Stimulated activated naive CD8-positive, alpha-beta T cell treated with anti-CD3 and anti-CD28 coated beads, Interleukin-15, Interleukin-2, amounts not matched to agents 100 ng/mL and 50 ng/mL, for 24 hours (primary cell): ENCODE measurements at regions not wholly inside any gene's neighbourhood (a gene's known extent, or its start where the extent isn't known, plus 50 kb on each side); places are given as distances from the start of the nearest gene placed in this dataset.

Experiments
- H3K27ac Mint-ChIP-seq: one replicate; pipeline ENCODE4 v1.8.0; 2021; ENCODE audit warnings: mild to moderate bottlenecking, mixed read lengths
- H3K27me3 Mint-ChIP-seq: one replicate; pipeline ENCODE4 v1.8.0; 2021; ENCODE audit warnings: mixed read lengths
- H3K36me3 Mint-ChIP-seq: one replicate; pipeline ENCODE4 v1.8.0; 2021; ENCODE audit warnings: low read depth, mixed read lengths
- H3K4me1 Mint-ChIP-seq: one replicate; pipeline ENCODE4 v1.8.0; 2021; ENCODE audit warnings: low read depth, mixed read lengths
- H3K4me3 Mint-ChIP-seq: one replicate; pipeline ENCODE4 v1.8.0; 2021; ENCODE audit warnings: mild to moderate bottlenecking, mixed read lengths
- H3K9me3 Mint-ChIP-seq: one replicate; pipeline ENCODE4 v1.8.0; 2021; ENCODE audit warnings: mixed read lengths

DNA sequence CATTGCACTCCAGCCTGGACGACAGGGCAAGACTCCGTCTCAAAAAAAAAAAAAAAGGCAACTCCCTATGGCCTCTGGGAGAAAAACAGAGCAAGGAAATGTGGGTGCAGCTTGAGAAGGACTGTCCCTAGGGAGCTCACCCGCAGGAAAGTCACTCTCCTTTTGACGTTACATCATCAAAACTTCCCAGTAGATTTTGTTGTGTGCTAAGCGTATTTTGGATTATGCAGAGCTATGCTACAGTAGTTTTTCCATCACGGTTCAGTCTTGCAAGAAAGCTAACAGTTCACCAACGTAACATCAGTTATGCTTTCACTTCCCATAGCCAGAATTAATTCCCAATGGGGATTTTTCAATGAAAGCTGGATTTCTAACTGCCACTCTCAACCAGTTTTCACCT, 138.8 kb downstream of the HSD17B3 start:
- no peak overlapping the region for H3K27ac Mint-ChIP-seq
- no peak overlapping the region for H3K4me3 Mint-ChIP-seq
- H3K9me3 Mint-ChIP-seq = no peaks in the 10 kb centered on the region
- H3K36me3 Mint-ChIP-seq = no peaks in the 10 kb centered on the region
- H3K4me1 Mint-ChIP-seq = peaks cover 12% of the 10 kb centered on the region
- H3K27me3 Mint-ChIP-seq = peaks cover 24% of the 10 kb centered on the region

DNA sequence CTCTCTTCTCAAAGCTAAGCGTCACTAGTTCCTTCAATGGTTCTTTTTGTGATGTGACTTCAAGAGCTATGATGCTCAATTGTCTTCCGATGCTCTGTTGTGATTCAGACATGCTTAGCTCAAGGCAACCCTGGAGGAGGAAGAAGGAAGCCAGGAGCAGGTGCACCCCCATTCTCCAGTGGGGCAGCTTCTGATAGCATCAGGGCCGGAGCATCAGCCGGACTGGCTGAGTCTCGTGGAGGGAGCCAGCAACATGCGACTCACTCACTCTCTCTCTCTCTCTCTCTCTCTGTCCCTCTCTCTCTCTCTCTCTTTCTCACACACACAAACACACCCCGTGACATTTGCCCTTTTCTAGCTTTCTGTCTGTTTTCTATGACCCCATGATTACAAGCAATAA, 140.2 kb downstream of the HSD17B3 start:
- Mint-ChIP-seq H3K27me3 (peaks cover 33% of the 10 kb centered on the region), H3K36me3 (no peaks in the 10 kb centered on the region), H3K9me3 (no peaks in the 10 kb centered on the region), H3K4me1 (peaks cover 22% of the 10 kb centered on the region), H3K4me3 (no peak overlapping the region), H3K27ac (no peak overlapping the region)

DNA sequence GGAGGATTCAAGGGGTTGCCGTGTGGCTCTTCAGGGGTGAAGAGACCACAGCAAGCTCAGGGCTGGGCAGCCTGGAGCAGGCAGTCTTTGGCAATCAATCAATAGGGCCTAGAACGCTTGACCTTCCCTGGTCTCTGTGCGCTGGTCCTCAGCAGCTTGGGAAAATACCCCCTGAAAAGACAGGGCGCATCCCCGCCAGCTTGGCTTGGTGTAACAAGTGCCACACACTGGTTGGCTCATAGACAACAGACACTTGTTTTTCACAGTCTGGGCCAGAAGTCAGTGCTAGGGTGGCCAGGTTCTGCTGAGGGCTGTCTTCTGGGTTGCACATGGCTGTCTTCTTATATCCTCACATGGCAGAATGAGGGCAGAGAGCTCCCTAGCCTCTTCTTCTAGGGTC, 141.1 kb downstream of the HSD17B3 start:
- H3K4me3 Mint-ChIP-seq = no peak overlapping the region
- H3K4me1 Mint-ChIP-seq = peaks cover 25% of the 10 kb centered on the region
- H3K36me3 Mint-ChIP-seq = no peaks in the 10 kb centered on the region
- H3K27me3 Mint-ChIP-seq = peaks cover 39% of the 10 kb centered on the region
- H3K9me3 Mint-ChIP-seq = no peaks in the 10 kb centered on the region
- no peak overlapping the region for H3K27ac Mint-ChIP-seq

DNA sequence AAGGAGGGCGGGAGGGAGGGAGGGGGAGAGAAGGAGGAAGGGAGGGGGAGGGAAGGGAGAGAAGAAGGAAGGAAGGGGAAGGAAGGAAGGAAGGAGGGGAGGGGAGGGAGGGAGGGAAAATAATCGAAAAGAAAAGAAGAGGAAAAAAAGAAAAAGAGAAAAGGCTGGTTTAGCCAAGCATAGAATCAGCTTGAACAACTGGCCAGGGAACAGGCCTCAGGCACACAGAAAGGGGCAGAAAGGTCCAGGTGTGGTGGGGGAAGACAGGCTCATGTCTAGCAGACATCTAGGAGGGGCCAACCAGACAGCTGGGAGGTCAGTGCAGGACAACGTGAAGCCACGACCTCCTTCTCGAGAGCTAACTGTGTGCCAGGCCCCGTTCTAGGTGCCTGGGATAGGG, 141.8 kb downstream of the HSD17B3 start:
- H3K4me3 Mint-ChIP-seq = no peak overlapping the region
- no peak overlapping the region for H3K27ac Mint-ChIP-seq
- no peaks in the 10 kb centered on the region for H3K36me3 Mint-ChIP-seq
- peaks cover 42% of the 10 kb centered on the region for H3K27me3 Mint-ChIP-seq
- no peaks in the 10 kb centered on the region for H3K9me3 Mint-ChIP-seq
- H3K4me1 Mint-ChIP-seq = peaks cover 25% of the 10 kb centered on the region

DNA sequence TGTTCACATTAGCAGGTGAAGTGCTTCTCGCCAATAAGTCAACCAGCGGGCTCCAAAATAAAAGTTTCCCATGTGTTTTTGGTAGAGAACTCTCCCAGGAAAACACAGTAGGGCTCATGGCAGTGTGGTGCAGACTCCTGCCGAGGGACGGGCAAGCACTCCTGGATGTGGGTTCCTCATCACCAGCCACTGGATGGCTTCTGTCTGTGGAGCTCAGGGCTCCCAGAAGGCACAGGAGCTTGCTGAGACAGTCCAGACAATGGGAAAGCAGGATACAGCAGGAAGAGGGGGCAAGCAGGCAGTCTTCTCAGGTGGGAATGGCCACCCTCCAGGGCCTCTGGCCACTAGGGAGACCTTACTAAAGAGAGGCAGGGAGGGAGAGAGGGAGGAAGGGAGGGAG, 142.4 kb downstream of the HSD17B3 start:
- H3K4me3 Mint-ChIP-seq = no peak overlapping the region
- H3K4me1 Mint-ChIP-seq = peaks cover 25% of the 10 kb centered on the region
- H3K27me3 Mint-ChIP-seq = peaks cover 42% of the 10 kb centered on the region
- H3K27ac Mint-ChIP-seq = no peak overlapping the region
- H3K9me3 Mint-ChIP-seq = no peaks in the 10 kb centered on the region
- no peaks in the 10 kb centered on the region for H3K36me3 Mint-ChIP-seq

DNA sequence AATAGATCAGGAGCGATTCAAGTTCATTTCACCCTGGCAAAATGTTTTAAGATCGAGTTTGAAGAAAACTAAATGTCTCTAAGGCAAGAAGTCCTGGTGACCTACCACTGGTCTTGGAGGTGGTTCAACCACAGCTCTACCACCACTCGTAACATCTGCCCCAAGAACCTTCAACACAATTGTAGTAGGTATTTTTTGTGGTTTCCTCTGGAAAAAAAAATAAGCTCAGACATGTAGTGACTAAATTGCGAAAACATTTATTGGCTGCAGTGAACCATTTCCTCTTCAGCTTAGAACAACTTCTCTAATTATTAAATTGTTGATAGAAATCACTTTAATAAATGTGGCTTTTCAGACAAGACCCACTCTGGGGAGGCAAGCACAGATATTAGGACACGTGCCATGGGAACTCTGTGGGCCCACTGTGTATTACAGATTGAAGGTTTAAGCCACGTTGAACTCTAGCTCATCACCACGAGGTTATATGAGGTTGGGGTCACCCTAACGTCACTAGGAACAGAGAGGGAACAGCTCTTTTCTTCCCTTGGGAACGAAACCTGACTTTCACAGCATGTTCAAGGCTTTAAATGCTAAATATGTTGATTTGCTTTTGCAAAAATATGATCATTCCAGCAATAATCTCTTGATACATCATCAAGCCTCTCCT, 142.9 kb downstream of the HSD17B3 start:
- peaks cover 25% of the 10 kb centered on the region for H3K4me1 Mint-ChIP-seq
- no peak overlapping the region for H3K4me3 Mint-ChIP-seq
- H3K36me3 Mint-ChIP-seq = no peaks in the 10 kb centered on the region
- peaks cover 42% of the 10 kb centered on the region for H3K27me3 Mint-ChIP-seq
- no peaks in the 10 kb centered on the region for H3K9me3 Mint-ChIP-seq
- peak overlapping the region; percentile 13 for H3K27ac Mint-ChIP-seq

DNA sequence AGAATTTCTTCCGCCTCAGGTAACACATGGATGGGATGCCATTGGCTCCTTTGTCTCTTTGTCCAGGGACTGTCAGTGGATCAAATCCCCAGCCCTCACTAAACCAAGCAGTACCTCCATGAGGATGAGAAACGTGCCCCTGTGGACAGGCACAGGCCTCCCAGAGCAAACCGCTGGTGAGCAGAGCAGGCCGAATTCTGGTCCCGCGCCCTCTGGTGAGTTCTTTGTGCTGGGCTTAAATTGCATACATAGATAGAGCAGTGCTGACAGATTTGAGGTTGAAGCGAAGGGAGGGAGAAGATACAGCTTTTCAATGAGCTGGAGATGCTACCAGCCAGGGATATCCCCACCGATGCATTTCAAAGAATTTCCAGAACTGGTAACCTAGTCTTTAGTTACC, 143.8 kb downstream of the HSD17B3 start:
- no peak overlapping the region for H3K27ac Mint-ChIP-seq
- no peaks in the 10 kb centered on the region for H3K36me3 Mint-ChIP-seq
- H3K9me3 Mint-ChIP-seq = no peaks in the 10 kb centered on the region
- peaks cover 42% of the 10 kb centered on the region for H3K27me3 Mint-ChIP-seq
- H3K4me3 Mint-ChIP-seq = no peak overlapping the region
- peaks cover 25% of the 10 kb centered on the region for H3K4me1 Mint-ChIP-seq

DNA sequence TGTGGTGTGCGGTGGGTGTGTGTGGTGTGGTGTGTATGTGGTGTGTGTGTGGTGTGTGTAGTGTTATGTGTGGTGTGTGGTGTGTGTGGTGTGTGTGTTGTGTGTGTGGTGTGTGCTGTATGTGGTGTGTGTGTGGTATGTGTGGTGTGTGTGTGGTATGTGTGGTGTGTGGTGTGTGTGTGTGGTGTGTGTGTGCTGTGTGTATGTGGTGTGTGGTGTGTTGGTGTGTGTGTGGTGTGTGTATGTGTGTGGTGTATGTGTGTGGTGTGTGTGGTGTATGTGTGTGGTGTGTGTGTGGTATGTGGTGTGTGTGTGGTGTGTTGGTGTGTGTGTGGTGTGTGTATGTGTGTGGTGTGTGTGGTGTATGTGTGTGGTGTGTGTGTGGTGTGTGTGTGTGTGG, 144.3 kb downstream of the HSD17B3 start:
- H3K9me3 Mint-ChIP-seq = no peaks in the 10 kb centered on the region
- H3K4me3 Mint-ChIP-seq = no peak overlapping the region
- peak overlapping the region; percentile 31 for H3K27ac Mint-ChIP-seq
- no peaks in the 10 kb centered on the region for H3K36me3 Mint-ChIP-seq
- H3K4me1 Mint-ChIP-seq = peaks cover 29% of the 10 kb centered on the region
- H3K27me3 Mint-ChIP-seq = peaks cover 42% of the 10 kb centered on the region

DNA sequence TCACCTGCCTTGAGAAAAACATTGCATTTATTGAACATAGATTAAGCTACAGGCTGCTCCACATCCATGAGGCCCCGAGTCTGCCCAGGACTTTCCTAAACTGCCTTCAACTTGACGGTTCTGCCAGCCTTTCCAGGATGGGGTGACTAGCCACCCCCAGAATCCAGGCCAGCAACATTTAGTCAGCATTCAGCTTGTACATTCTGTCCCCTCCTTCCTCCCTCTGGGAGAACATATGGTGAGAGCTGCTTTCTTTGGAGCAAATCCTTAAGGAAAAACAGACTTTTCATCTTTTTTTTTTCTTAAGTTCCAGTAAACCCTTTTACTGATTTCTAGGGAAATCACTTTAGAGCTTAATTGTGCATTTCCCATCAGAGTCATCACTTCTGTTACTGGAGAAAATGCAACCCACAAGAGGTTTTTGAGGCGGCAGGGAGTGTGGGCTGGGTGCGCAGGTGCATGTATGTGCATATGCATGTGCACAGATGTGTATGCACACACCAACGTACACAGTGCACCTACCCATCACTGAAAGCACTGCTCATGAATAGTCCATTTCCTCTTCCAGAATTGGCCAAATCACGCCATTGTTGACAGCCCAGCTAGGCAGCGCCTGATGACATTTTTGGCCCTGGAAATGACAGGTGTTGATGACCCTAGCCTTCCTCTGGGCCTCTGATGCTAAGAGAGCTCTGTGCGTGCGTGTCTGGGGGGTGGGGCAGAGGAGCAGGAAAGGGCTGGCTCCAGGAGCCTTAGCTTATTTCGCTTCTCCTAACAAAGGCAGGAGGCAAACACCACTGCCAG, 145.6 kb downstream of the HSD17B3 start:
- Mint-ChIP-seq H3K4me1 (peaks cover 40% of the 10 kb centered on the region), H3K4me3 (no peak overlapping the region), H3K27me3 (peaks cover 31% of the 10 kb centered on the region), H3K36me3 (no peaks in the 10 kb centered on the region), H3K9me3 (no peaks in the 10 kb centered on the region), H3K27ac (no peak overlapping the region)

DNA sequence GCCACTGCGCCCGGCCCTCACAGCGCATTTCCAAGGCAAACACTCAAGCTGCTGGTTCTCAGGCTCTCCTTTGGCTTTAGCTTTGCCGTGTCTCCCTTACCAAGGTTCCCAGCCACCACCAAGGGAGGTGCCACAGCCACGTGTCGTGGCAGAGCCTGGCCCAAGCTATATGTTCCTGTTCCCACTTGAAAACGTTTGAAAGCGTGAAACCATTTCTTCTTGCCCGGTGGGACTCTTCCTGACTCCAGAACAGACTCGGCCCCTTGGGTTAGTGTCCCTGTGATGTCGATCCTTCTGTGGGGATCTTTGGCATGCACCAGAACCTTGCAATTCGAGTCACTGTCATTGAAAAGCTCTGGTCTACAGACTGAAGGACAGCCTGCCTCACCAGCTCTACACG, 147.9 kb downstream of the HSD17B3 start:
- Mint-ChIP-seq H3K36me3 (no peaks in the 10 kb centered on the region), H3K4me3 (no peak overlapping the region), H3K9me3 (no peaks in the 10 kb centered on the region), H3K27me3 (peaks cover 34% of the 10 kb centered on the region), H3K4me1 (peaks cover 54% of the 10 kb centered on the region), H3K27ac (no peak overlapping the region)

DNA sequence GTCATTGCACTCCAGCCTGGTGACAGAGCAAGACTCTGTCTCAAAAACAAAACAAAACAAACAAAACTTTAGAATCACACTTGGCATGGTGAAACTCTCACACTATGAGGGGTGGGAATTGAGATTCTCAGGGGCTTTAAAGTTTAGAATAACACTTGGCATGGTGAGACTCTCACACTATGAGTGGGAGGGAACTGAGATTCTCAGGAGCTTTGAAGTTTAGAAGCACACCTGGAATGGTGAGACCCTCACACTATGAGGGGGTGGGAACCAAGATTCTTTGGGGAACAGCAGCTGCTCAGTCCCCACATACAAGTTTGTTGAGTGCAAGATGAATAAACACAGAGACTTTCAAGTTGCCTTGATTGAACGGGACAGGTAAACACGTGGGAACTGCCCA, 149.4 kb downstream of the HSD17B3 start:
- Mint-ChIP-seq H3K4me3 (no peak overlapping the region), H3K4me1 (peaks cover 45% of the 10 kb centered on the region), H3K36me3 (no peaks in the 10 kb centered on the region), H3K9me3 (no peaks in the 10 kb centered on the region), H3K27me3 (peaks cover 41% of the 10 kb centered on the region), H3K27ac (no peak overlapping the region)

DNA sequence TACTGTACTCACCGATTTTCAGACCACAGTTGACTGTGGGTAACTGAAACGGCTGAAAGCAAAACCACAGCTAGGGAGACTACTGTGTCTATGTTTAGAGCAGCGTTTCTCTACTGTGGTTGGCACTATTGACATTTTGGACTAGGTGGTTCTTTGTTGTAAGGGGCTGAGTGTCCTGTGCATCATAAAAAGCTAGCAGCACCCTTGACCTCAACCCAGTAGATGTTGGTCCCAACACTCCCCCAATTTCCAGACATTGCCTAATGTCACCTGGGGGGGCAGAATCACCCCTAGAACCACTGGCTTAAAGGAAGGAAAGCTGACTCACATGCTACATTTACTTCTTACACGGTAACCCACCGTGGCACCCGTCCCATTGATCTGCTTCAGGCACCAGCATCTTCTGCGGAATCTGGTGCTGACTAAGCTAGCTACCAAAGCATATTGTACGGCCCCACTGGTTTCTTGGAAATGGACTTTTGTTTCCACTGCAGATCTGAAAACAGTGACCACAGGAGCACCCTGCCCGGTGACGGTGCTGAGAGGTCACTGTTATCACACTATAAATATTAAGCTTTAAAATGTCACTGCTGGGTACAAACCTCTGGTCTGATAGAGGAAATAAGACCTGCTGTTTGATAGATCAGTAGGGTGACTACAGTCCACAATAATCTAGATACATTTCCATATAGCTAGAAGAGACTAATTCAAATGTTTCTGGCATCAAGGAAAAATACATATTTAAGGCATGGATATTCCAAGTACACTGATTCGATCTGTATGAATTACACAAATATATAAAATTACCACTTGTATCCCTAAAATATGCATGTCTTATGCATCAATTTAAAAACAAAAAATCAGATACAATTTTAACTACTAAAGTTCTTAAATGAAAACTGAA, 151.4 kb downstream of the HSD17B3 start:
- Mint-ChIP-seq H3K4me1 (peaks cover 46% of the 10 kb centered on the region), H3K9me3 (no peaks in the 10 kb centered on the region), H3K36me3 (no peaks in the 10 kb centered on the region), H3K4me3 (peak overlapping the region; percentile 62), H3K27me3 (peaks cover 45% of the 10 kb centered on the region), H3K27ac (peak overlapping the region; percentile 87)

DNA sequence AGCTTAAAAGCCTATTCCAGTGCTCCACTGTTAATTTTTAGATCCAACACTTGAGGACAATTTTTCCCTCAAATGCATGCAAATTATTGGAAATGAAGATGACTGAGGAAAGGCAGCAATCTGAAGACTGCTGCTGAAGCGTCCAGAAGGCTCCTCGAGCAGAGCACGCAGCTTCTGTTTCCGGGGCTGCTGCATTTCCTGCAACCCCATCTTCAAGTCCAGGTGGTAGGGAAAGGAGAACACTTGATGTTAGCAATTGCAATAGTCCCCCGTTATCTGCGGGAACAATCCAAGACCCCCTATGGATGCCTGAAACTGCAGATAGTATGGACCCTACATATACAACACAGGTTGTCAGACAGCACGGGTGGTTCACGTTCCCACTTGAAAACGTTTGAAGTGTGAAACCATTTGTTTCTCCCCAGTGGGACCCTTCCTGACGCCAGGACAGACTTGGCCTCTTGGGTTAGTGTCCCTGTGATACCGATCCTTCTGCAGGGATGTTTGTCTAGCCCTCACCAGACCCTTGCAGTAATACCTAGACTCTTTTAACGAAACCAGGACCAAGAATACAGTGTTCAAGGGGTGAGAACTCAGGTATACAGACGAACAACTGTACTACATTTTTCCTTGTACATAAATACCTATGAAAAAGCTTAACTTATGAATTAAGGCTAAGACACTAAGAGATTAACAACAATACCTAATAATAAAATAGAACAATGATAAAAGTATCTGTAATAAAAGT, 152.3 kb downstream of the HSD17B3 start:
- peak overlapping the region; percentile 54 for H3K4me3 Mint-ChIP-seq
- H3K27ac Mint-ChIP-seq = no peak overlapping the region
- H3K9me3 Mint-ChIP-seq = no peaks in the 10 kb centered on the region
- peaks cover 49% of the 10 kb centered on the region for H3K27me3 Mint-ChIP-seq
- peaks cover 46% of the 10 kb centered on the region for H3K4me1 Mint-ChIP-seq
- H3K36me3 Mint-ChIP-seq = no peaks in the 10 kb centered on the region

DNA sequence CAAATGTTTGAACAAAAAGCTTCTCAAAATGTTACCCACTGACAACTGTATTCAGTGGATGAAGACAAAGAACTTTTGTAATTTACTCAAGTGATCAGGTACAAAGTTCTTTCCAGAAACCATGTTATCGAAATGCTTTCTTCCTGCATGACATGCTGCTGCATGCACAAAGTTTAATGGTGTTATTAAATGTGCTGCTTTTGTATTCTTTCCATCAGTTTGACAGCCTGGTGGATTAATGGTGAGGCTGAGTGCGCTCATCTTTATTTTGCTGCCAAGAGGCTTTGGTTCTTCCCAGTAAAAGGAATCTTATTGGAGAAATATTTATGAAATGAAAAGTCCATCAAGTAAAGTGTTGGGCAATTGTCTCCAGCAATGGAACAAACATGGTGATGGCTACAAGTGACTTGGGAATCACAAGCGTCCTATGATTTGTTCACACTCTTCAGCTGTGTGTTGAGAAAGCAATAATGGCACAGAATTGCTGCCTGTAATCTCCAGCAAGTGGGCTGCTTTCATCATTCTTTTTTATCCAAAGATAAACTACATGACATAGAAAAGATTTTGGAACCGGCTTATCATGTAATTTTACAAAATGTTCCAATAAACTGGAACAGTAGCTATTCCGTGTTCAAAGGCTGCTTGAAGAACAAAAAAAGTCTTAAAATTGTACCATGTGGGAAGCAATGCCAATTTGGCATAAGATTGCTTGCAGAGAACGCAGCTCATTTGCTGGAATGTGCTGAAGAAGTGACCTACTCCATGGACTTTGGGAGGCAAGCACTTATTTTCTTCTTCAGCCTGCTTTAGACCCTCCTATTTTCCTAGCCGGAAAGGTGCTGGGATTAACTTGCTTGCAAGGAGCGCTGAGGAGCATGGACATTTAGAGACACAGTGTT, 153.1 kb downstream of the HSD17B3 start:
- H3K9me3 Mint-ChIP-seq = no peaks in the 10 kb centered on the region
- peaks cover 58% of the 10 kb centered on the region for H3K27me3 Mint-ChIP-seq
- H3K4me3 Mint-ChIP-seq = no peak overlapping the region
- H3K36me3 Mint-ChIP-seq = no peaks in the 10 kb centered on the region
- no peak overlapping the region for H3K27ac Mint-ChIP-seq
- peaks cover 46% of the 10 kb centered on the region for H3K4me1 Mint-ChIP-seq
